LoVo (cell line): ENCODE measurements at regions not wholly inside any gene's neighbourhood (a gene's known extent, or its start where the extent isn't known, plus 50 kb on each side); places are given as distances from the start of the nearest gene placed in this dataset.

Experiments used
- DNase-seq: peaks from one replicate; pipeline ENCODE4 v3.0.0-alpha.2; 2016; ENCODE audit warnings: low spot score

DNA sequence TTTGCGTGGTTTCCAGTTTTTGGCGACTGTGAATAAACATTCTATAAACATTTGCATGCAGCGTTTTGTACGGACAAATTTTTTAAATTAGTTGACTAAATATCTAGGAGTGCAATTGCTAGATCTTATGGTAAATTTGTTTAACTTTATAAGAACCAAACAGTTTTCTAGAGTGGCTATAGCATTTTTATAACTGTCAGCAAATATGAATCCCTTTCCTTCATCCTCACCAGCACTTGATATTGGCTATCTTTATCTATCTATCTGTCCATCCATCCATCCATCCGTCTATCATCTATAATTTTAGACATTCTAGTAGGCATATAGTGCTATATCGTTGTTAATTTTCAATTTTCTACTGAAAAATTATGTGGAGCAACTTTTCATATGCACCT lies 158.4 kb upstream of the CHRNA7 start:
- DNase-seq = no peak

DNA sequence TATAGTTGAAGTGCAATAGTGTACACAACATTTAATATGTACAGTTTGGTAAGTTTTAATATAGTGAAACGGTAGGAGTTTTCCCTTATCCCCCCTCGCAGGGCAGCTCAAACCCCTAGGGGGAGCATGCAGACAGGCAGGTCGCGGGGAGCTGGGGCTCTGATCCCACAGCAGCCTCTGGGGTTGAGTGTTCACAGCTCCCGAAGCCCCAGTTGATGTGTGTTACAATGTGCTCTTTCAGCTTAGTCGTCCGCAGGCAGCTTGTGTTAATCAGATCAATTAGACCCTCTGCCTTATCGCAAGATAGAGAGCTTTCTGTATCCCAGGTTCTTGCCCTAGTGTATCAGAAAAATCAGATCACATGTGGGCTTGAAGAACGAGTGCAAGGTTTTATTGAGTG lies 143.1 kb upstream of the CHRNA7 start:
- DNase-seq = no peak

DNA sequence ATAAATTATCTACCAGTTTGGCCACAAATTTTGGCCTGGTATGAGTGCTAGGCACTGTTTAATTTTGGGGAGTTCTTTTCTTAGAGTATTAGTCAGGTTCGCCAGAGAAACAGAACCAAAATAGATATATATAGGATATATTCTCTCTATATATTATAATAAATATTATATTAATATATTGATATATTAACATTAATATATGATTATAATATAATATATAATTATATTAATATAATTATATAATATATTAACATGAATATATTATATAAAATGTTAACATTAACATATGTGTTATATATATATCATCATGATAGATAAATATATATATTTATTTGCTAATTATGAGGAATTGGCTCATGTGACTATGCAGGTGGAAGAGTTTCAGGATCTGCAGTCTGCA lies 137.8 kb upstream of the CHRNA7 start:
- no peak for DNase-seq

DNA sequence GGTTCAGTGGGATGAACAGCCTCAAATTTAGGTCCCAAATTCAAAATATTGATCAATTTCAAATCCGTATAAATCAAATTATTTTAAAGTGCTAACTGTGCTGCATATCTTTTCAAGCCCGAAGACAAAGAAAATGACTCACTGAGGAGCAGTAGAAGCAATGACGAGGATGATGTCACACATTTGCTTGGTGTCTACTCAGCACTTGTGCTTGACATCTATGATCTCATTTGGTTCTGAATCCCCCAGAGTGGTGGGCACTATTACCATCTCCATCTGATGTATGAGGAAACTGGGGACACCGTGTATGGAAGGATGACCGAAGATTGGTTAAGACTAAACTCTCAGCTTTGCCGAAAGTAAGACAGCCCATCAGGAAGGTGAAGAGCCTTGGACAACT lies 136.5 kb upstream of the CHRNA7 start:
- DNase-seq = no peak

DNA sequence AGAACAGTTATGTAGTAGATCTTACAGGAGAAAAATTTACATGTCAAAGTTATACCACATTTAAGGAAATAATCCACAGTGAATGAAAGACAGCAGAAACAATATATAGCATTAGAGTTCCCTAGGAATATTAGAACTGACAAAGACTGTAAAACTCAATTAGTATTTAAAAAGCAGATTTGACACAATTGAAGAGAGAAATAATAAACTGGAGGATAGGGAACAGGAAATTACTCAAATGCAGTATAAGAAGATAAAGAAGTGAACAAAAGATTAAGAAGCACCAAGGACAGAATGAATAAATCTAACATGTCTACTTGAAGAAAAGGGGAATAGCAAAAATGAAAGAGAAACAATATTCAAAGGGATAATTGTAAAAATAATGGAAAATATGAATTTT lies 132.6 kb upstream of the CHRNA7 start:
- DNase-seq = no peak

DNA sequence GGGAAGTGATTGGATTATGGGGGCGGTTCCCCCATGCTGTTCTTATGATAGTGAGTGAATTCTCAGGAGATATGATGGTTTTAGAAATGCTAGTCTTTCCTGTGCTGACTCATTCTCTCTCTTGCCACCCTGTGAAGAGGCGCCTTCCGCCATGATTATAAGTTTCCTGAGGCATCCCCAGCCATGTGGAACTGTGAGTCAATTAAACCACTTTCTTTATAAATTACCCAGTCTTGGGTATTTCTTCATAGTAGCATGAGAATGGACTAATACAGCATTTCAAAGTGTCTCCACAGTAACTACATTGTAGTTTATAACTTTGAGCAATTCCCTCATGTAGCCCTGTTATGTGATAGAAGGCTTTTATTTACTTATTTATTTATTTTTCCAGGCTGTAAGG lies 128.8 kb upstream of the CHRNA7 start:
- no peak for DNase-seq

DNA sequence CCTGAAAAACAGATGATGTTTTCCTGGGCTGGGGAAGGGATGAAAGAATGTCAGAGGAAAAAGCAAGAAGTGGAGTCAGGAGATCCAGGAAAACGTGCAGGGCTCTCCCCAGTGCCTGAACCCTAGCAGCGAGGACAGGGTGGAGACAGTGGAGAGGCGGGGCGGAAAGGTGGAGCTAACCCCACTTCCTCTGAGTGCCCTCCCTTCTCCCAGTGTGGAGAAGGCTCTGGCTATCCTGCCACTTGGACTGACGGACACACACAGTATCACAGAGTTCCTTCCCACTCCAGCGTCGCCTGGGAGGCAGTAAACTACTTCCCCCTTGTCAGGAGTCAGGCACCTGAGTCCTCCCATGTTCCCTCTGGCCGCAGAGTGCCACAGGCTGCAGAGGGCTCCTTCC lies 125.3 kb upstream of the CHRNA7 start:
- no peak for DNase-seq

DNA sequence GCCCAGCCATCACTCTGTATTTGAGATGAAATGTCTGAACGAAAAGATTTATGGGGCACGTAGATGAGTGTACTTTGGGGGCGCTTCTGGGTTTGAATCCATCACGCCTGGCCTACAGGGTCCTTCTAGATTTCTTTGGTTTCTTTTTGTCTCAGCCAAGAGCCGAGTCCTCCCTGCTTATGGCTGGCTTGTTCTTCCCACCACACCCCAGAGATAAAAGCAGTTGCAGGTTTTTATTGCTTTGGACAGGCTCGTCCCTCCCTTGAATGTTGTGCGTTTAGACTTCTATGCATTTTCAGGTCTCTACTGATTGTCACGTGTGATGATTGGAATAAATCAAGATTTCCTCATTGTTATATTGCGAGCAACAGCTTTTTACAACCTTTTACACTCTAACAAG lies 104.8 kb upstream of the CHRNA7 start:
- peak; percentile 12 for DNase-seq

DNA sequence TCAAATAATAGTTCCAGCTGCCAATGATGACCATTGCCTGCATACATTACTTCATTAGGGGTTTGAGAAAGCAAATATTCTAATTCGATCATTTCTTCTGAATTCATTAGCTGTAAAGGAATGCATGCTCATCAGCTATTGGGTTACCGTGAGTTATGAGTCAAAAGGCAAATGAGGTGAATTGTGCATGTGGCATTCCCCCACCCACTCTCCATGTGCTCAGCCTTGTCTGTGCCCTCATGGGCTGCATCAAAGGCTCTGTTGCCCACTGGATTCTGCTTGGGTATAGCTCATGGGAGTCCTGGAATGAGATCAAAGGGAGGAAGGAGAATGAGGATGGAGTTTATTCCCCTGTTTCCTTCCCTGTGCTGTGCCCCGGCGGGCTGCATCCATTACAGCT lies 99.3 kb upstream of the CHRNA7 start:
- no peak for DNase-seq

DNA sequence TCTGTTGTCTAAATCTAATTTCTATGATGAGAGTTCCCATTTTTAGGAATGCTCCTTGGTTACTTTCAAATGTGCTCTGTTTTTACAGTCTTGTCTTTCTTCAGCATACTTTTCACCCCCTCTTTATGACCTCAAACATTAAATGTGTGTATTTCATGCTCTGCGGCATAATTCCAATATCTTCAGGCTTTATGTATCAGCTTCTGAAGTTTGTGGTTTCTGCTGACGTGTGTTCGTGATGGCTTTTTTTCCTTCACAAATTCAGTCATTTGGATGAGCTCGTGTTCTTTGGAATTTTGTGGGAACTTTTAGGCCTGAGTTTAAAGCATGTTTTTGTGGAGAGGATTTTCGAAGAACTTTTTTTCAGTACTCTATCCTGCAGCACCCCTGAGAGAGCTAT lies 97.7 kb upstream of the CHRNA7 start:
- DNase-seq = no peak

DNA sequence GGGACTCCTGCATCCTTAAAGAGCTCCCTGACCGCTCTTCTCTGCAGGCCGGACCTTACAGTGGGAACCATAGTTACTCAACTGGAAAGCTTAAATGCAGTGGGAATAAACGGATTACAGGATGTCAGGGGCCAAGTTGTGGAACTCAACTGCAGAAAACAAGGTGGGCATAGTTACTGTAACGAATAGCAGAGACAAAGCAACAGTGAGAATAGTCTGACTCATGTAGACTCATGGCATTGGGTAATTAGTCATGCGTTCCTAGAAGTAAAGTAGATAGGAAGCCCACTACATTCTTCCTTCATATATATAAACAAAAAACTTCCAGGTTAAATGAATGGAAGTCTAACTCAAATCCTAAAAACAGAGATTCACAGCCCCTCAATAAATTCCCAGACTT lies 95.5 kb upstream of the CHRNA7 start:
- DNase-seq = no peak

DNA sequence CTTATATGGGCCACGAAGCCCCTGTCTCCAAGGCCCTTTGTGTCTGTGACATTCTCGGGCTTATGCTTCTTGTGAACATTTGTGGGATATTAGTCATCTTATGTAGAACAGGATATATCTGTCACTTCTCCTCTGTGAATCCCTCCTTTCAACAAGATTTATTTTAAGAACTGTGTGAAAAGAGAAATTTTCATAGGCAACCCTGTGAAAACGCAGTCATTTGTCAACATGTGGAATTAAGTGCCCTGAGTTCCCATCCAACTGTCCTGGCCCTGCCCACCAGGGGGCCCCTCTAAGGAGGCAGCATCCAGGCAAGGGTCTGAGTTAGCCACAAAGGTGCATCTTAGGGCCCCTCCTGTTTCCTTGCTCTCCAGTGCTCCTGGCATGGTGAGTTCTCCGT lies 76.8 kb upstream of the CHRNA7 start:
- no peak for DNase-seq

DNA sequence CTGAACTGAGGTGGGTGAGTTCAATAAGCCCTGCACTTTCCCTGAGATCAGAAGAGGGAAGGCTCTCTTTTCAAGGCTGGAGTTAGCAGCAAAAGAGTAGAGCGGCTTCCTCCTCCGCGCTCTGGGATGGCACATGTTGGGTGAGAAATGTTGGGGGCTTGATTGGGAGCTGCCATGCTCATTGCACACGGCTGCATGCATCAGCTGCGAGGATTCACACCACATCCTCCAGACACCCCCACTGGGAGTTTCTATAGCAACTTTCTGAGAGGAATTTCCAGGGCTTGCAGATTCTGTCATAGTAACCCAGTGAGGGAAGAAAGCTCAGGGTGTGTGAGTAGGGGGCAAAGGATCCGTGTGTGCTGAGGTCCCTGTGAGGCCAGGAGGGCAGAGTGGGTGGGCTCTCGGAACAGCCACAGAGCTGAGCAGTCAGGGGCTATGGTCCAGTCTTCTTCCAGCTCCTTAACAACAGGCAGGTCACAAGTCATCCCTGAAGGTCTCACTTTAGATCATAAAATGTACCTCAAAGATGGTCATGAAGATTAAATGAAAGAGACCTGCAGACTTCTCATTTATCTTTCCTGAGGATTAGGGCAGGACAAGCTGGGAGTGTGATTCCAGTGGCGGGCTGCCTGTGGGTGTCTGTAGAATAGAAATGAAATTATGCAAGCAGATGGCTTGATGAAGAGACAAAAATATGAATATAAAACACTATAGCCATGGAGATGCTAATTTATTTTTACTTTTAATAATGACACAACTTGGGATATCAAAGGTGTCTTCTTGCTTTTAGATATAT lies 75.7 kb upstream of the CHRNA7 start:
- DNase-seq = no peak

DNA sequence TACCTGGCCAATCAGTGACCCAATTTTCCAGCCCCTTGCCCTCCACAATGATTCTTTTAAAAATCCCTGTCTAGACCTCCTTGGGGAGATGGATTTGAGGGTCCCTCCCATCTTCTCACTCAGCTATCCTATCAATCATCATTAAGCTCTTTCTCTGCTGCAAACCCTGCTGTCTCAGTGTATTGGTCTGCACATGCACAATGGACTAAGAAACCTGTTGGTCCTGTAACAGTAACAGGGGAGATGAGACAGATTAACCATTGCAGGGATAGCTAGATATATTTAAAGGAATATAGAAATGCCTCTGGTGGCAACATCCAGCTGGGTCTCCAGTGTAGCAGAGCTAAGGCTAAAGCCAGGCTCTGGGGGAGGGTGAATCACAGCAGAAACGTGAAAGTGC lies 74.6 kb upstream of the CHRNA7 start:
- DNase-seq = no peak

DNA sequence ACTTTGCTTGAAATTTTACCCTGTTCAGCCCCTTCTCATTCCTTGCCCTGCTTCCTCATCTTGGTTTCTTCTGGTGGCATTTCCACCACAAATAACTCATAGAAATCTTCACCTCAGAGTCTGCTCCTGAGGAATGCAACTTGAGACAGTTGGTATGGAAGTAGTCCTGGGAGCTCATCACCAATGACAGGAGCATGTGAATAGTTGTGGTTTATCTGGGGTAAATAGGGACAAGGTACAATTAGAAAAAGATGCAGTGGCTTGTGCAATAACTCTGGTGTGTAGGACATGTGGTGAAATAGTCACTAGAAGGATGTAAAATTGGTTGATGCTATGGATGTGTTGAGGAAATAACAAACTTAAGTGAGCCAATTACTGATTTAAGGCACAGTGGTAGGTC lies 72.7 kb upstream of the CHRNA7 start:
- DNase-seq = no peak

DNA sequence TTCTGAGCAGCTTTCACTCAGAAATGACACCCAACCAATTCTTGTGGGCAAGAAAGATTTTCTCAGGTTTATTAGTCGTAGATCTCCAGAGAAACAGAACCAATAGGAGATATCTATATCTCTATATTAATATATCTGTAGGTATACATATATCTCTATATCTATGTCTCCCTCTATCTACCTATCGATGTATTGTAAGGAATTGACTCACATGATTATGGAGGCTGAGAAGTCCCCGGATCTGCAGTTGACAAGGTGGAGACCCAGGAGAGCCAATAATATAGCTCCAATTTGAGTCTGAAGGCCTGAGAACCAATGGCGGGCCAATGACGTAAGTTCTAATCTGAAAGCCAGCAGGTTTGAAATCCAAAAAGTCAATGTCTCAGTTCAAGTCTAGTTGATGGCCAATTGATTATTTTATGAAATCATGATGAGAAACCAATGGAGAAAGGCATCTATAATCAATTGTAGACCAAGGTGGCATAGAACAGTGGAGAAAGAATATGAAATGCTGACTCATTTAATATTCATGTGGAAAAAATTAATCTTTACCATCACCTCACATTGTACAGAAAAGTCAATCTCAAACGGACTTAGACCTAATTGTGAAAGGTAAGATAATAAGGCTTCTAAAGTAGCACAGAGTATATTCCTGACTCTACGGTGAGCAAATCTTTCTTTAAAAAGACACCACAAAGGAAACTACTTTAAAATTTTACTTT lies 65.6 kb upstream of the CHRNA7 start:
- DNase-seq = no peak

DNA sequence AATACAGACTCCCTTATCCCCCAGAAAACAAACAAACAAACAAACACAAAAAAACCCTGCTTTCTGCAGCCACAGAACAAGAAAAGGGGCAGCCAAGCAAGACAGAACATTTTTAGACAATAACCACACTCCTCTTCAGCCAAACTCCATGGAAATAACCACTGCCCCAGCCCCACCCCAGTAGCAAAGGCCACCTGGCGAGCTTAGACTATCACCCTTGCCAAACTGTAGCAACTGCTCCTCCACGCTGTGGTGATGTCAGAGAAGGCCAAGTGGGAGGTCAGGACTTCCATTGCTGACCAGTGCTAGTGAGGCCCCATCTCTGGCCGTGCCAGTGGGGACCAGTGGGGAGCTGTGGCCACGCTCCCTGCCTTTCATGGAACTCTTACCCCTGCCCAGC lies 60.3 kb upstream of the CHRNA7 start:
- no peak for DNase-seq

DNA sequence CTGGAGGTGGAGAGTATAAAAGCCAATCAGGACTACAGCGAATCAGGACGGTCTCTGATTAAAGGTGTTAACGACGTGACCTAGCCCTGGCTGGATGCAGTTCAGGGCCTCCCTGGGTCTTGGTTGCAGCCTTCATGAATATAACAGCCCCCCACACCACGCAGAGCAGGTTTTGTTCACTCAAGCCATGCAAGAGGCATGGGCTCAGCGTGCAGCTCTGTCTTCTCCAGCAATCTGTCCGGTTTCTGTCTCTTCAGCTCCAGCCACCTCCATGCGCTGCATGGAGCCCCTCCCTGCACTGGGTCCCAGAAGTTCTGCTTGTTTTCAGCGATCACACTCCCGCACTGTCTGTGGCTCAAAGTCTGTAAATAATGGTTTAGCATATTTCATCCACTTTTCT lies 57.1 kb upstream of the CHRNA7 start:
- DNase-seq = no peak

DNA sequence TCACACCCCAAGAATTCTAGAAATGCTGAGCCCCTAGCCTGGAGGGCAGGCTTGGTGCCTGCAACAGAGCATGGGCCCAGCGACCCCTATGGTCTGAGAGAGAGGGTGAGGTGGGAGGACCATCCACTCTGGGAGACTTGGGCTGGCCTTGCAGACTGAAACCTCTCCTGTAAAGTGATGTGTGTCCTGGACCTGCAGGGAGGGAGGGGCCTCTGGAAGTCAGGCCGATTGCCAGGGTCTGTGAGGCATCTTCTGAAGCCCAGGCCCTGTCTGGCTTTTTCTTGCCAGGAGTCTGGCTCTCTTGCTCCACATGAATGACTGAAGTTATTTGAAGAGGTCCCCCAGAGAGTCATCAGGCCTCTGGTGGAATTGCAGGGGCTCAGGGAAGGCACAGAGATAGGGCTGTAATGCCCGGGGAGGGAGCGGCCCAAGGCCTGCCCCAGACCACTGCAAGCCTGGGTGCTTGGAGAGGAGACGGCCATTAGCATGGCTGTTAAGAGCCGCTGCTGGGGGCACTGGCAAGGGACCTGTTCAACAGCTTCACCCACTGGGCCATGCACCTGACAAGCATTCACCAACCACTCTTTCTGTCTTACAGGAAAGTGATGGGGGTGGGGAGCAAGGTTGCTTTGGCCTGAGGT lies 56.0 kb upstream of the CHRNA7 start:
- no peak for DNase-seq

DNA sequence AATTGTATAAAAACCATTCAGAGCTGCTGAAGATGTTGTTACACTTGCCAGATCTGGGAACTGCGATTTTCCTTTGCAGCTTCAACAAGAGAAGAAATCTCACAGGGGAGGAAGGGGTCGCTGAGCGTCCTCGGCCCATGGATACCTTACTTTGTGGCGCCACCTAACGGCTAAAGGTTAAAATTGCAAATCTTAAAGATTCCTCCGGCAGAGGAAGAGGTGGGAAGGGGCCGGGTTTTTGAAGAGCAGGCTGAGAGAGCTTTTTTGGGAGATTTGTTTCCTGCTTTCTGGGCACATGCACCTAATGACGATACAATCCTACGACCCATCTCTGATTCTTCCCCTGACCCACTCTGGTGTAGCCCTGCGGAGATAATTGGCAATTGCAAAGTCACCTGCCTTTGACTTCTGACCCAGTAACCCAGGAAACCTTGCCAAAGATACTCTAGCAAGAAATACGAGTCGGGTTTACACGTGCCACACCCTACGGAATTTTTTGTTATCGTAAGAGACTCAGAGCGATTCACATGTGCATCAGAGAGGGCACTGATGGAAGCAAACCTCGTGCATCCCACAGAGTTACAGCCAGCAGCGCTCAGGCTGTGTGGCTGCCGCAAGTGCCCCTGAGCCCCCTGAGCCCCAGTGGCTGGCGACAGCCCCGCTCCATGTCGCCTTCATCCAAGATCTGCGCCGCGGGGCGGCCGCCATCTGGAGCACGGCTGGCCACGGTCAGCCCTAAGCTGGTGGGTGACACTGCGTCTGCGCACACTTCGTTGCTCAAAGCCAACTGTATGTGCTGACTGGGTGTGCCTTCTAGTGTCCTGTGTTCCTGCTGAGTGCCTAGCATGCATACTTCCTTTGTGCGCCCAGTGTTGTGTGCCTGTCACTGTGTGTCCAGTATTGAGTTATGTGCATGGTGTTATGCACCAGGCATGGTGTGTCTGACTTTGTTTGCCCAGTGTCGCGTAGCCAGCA lies 55.2 kb upstream of the CHRNA7 start:
- peak; percentile 63 for DNase-seq

DNA sequence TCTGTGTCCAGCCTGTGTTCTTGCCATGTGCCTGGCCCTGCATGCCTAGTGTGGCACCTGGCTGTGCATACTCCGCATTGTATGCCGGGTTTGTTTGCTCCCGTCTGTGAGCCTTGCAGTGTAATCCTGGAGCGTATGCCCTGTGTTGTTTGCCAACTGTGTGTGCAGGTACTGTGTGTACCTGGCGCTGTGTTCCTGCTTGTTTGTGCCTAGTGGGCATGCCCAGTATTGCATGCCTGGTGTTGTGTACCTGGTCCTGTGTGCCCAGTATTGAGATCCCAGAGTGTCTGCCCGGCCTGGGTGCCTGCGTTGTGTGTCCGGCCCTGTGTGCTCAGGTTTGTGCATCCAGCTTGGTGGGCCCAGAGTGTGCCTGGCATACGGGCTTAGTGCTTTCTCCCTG lies 54.5 kb upstream of the CHRNA7 start:
- DNase-seq = no peak

DNA sequence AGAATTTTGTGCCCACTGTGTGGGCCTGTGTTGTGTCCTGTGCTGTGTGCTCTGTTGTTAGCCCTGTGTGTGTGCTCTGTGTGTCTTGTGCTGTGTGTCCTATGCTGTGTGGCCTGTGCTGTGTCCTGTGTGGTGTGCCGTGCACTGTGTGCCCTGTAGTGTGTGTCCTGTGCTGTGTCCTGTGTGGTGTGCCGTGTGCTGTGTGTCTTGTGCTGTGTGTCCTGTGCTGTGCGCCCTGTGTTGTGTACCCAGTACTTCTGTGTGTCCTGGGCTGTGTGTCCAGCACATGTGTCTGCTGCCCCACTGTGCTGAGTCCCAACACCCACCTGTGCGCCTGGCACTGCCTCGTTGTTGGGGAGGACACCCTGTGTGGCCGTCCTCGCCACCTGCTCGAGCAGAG lies 53.2 kb upstream of the CHRNA7 start:
- DNase-seq = no peak
